Neural cell (in vitro differentiated cells): ENCODE measurements at regions not wholly inside any gene's neighbourhood (a gene's known extent, or its start where the extent isn't known, plus 50 kb on each side); places are given as distances from the start of the nearest gene placed in this dataset.
A peak's percentile ranks its signal among the peaks of the same experiment; 100 is the strongest.

Experiments used
- CTCF ChIP-seq: fragments of 450-650 bp; IDR thresholded peaks from 2 replicates; pipeline ENCODE4 v1.5.1; 2014; ENCODE audit warnings: antibody characterized with exemption, mild to moderate bottlenecking, moderate library complexity; ENCODE audit not compliant: poor library complexity, severe bottlenecking
- EZH2 ChIP-seq: fragments of 200-600, 300-800 bp; shearing (Covaris generic), sonication (generic); IDR thresholded peaks from 2 replicates; pipeline ENCODE4 v1.6.1; 2014; ENCODE audit warnings: antibody characterized with exemption, low read length, borderline replicate concordance, mild to moderate bottlenecking; ENCODE audit not compliant: insufficient read depth, poor library complexity, severe bottlenecking
- RAD21 ChIP-seq: fragments of 450-650 bp; conservative IDR thresholded peaks from 2 replicates; pipeline ENCODE4 v1.6.1; 2014; ENCODE audit warnings: antibody characterized with exemption, mild to moderate bottlenecking, moderate library complexity

- TF ChIP-seq CTCF (peak; percentile 54), EZH2 (no peak), RAD21 (peak; percentile 48)
Measured at GRCh38 chr3:124078953-124079911, 87.3 kb upstream of the ROPN1 start.
